HUDEP-2 (cell line): ENCODE measurements at regions not wholly inside any gene's neighbourhood (a gene's known extent, or its start where the extent isn't known, plus 50 kb on each side); places are given as distances from the start of the nearest gene placed in this dataset.
"Not testable (repeated sequence)": the region's sequence is repeated elsewhere in the genome, so short reads cannot be mapped to it uniquely, and the experiment has no call there.

Source experiments
- DNase-seq, 76 experiments: peaks; one replicate each; lab custom pipeline; 2025; ENCODE audit not compliant: unreplicated experiment in 76 of 76; lab: John Stamatoyannopoulos, UW

DNA sequence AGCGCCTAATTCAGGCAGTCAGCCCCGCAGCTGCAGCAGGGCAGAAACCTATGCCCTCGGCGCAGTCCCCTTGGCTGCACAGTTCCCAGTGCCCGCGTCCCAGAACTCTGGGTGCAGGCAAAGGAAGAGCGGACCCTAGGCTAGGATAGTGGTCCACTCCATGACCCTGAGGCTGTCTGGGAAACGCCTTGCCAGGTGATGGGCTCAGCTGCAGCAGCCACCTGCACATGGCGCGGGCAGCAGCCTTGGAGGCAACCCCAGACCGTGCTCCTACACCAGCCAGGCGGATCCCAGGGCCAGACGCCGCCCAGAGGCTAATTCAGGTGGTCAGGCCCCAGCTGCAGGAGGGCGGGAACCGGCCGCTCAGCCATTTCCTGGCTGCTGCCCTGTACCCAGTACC is 83.0 kb downstream of the POTEC start:
- not testable (repeated sequence) for DNase-seq

DNA sequence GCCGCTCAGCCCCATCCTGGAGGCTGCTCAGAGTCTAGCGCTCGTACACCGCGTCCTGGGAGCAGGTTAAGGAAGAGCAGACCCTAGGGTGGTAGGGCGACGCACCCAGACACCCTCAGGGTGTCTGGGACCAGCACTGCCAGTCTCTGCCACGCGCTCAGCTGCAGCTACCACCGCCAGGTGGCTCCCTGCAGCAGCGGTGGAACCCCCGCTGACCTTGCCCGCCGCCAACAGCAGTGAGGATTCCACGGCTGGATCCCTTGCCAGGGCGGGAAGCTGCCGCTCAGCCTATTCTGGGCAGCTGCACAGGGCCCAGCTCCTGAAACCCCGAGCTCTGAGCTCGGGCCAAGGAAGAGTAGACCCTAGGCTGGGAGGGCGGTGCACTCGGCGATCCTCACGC is 83.6 kb downstream of the POTEC start:
- not testable (repeated sequence) for DNase-seq

DNA sequence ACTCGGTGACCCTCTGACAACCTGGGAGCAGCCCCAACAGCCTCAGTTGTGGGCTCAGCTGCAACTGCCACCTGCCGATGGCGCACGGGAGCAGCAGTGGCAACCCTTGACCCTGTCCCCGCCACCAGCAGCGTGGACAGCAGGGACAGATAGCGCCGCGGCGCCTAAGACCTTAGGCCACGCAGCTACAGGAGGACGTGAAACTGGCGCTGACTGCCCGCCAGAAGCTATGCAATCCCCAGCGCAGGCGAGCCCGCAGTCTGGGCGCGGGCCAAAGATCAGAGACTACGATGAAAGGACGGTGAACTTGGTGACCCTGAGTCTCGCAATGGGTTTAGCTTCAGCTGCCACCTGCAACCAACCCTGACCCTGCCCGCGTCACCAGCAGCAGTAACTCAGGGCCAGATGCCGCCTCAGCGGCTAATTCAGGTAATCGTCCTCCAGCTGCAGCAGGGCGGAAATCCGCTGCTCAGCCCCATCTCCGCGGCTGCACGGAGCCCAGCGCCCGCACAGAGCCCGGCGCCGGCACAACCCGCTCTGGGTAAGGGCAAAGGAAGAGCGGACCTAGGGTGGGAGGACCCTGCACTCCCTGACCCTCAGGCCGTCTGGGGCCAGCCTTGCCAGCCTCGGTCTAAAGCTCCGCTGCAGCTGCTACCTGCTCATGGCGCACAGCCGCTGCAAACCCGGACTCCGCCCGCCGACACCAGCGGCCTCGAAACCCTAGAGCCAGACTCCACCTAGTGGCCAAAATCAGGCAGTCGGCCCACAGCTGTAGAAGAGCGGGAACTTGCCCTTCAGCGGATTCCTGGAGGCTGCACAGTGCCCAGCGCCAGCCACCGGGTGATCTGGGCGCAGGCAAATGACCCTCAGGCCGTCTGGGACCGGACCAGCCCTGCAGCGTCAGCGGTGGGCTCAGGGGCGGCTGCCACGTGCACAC is 85.1 kb downstream of the POTEC start:
- DNase-seq = not testable (repeated sequence)

DNA sequence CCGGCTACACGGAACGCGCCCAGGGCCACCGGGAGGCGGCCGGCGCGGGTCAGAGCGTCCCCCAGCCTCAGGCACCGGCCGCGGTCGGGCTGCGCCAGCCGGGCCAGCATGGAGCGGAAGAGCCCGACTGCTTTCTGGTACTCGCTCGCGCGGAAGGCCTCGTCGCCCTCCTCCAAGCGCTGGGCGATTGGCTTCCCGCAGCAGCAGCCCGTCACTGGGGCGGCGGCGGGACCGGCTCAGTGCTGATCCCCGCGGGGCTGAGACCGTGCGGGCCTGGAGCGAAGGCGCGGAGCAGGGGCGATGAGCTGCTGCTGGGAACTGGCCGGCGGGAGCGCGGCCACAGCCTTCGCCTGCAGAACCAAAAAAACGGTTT is 92.8 kb downstream of the POTEC start:
- DNase-seq = not testable (repeated sequence)

DNA sequence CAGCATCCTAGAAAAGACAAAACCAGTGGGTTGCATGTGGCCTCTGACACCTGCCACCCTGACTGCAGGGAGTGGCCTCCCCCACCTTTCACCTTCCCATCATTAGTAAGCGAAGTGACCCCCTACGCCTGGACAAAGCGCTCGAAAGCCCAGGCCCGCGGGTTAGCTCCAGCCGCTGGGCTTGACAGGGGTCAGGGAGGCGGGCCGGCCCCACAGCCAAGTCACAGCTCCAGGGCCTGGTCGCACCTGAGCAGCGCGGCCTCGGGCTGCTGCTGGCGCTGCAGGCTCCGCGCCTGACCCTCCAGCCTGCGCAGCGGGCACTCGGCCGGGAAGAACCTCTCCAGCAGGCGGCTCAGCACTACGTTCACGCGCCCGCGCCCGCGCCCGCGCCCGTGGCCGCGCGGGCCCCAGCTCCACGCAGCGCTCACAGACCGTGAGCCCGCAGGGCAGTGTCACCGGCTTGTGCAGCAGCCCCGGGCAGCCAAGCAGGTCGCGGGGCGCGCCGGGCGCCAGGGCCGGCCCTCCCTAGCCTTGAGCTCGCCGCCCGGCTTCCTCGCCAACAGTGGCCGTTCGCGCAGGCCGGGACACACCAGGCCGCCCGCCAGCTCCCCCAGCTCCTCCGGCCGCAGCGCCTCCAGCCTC is 93.3 kb downstream of the POTEC start:
- DNase-seq = not testable (repeated sequence)

DNA sequence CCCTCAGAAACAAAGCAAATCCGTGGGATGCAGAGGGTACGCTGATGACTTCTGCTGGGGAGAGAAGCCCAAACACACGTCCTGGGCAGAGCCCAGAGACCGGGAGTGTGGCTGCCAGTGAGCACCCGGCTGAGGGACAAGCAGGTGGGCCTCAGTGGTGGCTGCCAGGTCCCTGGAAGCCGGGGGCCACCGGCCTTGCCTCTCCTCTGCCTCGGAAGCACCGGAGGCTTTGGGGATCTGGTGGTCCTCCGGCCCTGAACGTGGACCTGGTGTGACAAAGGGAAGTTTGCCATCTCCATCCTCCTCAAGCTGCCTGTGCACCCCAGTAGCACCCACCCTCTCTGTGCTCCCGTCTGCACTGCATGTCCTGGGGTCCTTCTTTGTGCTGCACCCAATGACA is 94.3 kb downstream of the POTEC start:
- DNase-seq = not testable (repeated sequence)

DNA sequence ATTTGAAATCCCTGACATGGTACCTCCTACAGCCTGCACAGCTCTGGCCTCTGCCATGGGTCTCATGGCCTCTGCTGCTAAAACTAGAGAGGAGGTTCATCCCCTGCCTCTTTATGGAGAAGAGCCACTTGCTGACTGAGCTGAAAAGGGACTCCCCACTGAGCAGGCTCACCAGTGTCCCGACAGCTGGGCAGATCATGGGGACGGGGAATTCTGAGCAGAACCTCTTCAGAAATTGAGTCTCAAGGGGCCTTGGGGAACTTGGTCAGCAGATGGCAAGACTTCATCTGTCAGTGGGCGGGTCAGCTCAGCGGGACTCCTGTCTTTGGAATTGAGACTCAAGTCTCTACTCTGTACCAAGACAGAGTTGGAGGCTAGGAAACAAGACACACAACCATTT is 95.7 kb downstream of the POTEC start:
- not testable (repeated sequence) for DNase-seq

DNA sequence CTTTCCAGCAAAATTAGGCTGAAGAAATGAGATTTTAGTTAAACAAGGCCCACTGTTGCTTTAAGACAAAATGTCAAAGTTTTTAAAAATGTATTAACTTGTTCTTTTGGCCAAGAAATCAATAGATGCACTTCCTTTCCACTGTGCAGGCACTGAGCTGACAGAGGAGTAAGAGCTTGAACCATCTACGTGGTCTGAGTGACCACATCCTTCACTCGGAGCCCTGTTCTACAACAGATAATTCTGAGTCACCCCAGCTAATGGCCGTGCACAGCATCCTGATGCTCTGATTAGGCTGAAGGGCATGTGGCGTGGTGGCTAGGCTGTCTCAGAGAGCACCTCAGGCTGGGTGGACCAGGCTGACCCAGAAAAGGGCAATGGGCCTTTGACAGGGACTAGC is 107.9 kb downstream of the POTEC start:
- not testable (repeated sequence) for DNase-seq

DNA sequence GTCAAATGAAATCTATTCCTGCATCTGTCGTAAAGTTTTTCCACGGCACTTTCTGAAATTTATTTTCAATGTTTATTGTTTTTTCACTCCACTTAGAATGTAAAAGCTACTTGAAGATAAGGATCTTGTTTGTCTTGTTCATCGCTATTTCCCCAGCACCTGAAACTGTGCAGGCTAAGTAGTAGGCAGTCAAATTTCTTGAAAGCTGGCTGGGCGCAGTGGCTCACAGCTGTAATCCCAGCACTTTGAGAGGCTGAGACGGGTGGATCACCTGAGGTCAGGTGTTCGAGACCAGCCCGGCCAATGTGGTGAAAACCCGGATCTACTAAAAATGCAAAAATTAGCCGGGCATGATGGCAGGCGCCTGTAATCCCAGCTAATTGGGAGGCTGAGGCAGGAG is 111.0 kb downstream of the POTEC start:
- DNase-seq = not testable (repeated sequence)

DNA sequence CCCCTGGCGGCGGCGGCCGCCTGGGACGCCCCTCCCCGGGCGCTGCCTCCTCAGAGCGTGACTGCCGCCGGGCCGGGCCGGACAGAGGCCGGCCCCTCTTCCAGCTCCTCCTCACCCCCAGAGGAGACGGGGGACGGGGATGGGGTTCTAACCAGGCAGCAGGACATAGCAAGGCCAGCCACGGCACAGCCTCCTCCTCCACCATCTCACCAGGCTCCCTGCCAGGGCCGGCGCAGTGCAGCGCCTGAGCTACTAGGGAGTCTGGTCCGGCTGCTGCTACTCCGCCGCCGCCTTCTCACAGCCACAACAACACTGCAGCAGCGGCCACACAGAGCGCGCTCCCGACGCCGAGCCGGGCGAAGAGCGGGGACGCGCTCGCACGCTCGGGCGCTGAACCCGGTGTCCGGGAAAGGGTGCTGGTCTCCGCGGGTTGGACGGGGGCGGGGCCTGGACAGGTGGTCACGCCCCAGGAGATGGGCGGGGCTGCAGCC is 112.3 kb downstream of the POTEC start:
- not testable (repeated sequence) for DNase-seq

DNA sequence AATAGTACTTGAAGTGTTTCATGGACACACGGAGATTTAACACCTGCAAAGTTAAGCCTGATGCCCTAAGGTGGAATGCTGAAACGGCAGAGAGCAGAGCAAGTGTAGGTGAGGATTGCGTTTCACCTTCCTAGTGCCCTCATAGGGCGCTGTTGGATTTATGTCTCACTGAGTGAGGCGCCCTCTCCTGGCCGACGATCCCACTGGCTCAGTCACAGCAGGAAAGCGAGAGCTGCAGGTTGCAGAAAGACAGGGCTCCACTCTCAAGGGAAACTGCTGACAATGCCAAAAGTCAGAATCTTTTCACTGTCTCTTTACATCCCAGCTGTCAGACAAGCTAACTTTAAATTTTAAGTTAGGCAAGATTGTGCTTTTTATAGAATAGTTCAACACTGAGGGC is 127.6 kb downstream of the POTEC start:
- DNase-seq = peak in 4 of 76 experiments; percentile 0 to 7 (median 2)

DNA sequence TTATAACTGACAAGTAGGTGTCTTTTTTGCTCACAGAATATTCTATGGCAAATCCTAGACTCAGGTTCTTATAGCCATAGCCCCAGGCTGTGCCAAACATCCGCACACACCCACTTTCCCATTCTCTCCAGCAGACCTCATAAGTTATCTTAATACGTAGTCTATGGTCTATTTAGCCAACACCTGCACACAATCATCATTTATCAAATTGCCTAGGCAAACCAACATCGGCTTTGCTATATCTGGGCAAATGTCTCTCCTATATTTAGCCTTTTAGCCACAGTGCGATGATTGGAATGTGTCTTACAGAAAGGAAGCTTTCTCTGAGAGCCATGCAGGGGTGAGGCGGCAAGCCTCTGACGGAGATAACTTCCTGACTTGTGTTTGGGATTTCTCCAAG is 128.0 kb downstream of the POTEC start:
- not testable (repeated sequence) for DNase-seq

DNA sequence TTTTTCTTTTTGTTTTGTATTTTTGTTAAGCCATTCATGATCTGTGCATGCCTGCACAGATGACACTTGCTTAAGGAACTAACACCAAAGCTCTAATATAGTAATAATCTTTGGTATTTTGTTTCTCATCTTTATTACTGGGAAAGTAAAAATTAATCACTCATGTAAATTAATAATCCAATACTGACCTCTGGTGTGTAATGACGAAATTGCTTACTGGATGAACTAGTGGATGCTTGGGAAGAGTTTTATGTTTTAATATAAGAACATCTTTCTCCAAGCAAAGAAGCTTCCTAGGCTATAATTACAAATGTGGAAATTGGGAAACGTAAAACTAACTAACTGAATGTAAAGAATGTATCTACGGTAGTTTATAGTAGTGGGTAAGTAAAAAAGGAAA is 147.9 kb downstream of the POTEC start:
- DNase-seq = not testable (repeated sequence)

DNA sequence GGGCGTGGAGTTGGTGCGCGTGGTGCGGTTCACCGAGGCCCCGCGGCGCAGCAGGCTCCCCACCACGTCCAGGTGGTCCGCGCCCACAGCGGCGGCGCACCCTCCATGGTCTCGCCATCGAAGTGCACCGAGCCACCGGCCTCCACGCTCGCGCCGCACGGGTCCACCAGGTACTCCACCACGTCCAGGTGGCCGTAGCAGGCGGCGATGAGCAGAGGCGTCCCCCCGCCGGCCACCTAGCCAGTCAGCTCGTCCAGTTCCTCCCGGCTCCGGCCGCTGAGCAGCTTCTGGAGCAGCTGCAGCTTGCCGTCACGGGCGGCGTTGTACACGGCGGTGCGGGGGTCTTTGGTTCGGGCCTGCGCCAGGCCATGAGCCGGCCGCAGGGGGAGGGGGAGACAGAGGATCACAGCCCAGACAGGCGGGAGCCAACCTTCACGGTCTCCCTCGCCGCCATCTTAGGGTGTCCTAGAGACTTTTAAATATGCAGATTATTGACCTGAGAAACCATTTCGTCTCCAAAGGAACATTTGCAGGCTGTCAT is 149.8 kb downstream of the POTEC start:
- DNase-seq = not testable (repeated sequence)

DNA sequence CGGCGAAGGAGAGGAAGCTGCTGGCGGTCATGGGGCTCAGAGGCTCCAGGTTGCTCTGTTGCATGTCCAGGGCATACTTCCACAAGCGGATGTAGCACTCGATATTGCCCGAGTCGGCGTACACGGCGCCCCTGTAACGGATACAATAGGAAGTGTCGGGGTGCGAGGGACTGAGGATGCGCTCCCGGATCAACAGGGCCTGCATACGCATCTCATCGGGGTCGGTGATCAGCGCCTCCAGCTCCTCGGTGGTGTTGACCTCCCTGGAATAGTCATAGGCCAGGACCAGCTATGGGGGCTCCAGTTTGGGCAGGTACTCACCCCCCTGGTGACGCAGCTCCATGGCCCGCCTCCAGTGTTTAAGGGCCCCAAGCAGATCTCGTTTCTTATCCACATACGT is 150.8 kb downstream of the POTEC start:
- DNase-seq = not testable (repeated sequence)

DNA sequence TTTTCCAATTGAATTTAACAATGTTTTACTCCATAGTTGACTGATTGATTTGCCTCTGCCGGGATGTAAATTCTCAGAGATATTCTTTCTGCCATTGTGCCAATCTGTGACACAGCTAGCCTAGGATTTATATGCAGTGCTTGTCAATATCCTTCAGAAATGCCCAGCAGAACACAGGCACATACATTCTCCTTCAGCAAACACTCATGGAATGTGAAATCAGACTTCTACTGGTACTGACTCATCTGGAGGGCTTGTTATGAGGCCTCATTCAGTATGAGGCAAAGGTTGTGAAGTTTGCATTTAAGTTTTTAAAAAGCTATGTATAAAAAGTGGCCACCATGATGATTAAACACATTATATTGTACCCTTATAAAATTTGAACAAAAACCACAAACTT is 158.4 kb downstream of the POTEC start:
- DNase-seq = not testable (repeated sequence)

DNA sequence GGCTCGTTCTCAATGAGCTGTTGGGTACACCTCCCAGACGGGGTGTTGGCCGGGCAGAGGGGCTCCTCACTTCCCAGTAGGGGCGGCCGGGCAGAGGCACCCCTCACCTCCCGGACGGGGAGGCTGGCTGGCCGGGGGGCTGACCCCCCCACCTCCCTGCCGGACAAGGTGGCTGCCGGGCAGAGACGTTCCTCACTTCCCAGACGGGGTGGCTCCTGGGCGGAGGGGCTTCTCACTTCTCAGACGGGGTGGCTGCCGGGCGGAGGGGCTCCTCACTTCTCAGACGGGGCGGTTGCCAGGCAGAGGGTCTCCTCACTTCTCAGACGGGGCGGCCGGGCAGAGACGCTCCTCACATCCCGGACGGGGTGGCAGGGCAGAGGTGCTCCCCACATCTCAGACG is 160.7 kb downstream of the POTEC start:
- not testable (repeated sequence) for DNase-seq

DNA sequence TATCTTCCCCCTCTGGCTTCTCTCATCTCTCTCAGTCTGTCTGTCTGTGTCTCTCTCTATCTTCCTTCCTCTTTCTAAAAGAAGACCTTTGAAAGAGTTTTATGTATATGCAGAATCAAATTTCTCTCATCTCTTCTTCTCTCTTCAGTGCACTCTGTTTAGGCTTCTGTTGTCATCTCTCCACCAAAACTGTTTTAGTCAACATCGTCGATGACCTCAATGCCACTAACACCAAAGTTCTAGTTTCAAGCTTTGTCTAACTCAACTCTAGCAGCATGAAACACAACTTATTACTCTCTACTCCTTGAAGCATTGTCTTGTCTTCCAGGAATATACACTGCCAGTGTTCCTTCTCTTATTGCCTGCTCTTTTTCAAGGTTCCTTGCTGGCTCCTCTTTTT is 163.9 kb downstream of the POTEC start:
- DNase-seq = not testable (repeated sequence)

DNA sequence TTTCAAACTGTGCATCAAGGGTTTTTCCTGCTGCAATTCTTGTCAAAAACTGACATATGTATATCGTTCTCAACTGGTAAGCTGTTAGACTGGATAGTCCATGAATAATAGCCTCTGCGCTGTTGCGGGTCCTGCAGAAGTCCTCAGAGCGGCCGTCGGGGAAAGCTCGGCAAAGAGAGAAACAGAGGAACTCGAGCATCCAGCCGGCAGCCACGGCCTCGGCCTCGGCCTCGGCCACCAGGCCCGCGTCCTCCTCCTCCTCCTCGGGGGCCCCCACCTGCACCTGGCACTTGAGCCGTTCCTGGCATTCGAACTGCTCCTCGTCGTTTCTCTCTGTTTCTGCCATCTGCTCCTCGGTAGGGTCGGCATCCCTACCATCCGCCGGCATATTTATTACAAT is 165.0 kb downstream of the POTEC start:
- DNase-seq = not testable (repeated sequence)

DNA sequence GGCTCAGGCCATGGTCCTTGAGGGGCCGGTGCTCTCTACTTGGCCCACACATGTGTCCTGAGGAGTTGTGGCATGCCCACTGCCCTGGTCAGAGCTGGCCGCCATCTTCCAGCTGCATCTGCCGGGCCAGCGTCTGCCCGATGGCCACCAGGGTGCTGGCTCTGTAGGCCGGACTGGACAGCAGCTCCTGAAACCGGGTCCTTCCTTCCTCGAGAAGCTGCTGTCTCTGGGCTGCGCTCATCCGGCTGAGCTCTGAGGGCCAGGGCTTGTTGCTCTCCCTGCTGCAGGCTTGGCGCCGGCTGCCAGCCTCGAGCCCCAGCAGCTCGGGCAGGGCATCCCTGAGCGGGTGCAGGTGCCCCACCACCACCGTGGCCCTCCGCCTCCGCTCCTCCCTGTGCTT is 182.1 kb downstream of the POTEC start:
- DNase-seq = not testable (repeated sequence)

DNA sequence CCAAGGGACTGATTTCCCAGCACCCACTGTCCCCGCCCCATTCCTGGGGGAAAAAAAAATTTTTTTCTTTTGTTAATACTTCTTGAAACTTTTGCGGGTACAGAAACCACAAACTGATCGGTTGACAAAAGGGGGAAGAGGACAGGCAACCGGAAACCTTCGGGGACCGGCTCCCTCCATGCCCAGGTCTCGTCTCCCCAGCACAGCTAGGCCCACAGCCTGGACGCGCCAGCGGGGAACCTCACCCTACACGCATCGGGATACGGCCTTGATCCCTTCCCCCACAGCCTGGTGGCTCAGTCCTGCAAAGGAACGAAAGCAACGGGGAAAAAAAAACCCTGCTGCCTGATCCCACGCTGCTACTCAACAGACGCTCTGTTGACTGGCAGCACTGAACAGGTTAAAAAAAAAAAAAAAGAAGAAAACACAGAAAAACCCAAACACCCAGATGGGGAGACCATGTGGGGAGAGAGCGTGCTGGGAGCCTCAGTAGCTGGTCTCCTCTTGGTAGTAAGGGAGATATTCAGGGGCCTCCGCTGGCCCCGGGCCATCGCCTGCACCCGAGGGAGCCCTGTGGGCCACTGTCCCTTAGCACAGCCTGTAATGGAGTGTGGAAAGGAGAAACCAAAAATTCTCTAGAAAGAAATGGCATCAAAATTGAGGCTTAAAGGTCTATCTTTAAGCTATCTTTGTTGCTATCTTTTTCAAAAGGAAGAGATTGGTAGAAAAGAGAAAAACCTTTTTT is 185.7 kb downstream of the POTEC start:
- not testable (repeated sequence) for DNase-seq
